ENCODE measurements at regions not wholly inside any gene's neighbourhood (a gene's known extent, or its start where the extent isn't known, plus 50 kb on each side); places are given as distances from the start of the nearest gene placed in this dataset.

DNA sequence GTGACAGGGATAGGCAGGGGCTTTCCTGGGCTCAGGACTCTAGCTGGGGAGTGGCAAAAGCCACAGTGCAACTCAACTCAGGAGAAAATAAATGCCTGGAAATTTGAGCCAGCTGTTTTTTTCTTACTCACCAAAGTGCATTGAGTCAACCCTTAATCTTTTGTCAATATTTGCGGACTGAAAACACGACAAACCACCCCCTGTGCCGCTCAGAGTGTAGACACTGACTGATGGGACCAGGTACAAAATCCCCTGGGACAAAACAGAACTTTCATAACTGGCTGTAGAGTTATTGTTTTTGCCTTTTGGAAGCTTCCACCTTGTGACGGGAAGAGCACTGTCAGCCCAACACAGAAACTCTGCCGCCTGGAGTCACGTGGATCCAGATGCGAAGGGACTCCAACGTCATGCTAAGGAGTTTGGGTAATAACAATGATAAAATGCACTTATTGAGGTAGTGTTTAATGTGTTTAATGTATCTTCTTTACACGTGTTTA lies 164.6 kb downstream of the PLPP3 start (continued):
- TF ChIP-seq, protein P1, sequence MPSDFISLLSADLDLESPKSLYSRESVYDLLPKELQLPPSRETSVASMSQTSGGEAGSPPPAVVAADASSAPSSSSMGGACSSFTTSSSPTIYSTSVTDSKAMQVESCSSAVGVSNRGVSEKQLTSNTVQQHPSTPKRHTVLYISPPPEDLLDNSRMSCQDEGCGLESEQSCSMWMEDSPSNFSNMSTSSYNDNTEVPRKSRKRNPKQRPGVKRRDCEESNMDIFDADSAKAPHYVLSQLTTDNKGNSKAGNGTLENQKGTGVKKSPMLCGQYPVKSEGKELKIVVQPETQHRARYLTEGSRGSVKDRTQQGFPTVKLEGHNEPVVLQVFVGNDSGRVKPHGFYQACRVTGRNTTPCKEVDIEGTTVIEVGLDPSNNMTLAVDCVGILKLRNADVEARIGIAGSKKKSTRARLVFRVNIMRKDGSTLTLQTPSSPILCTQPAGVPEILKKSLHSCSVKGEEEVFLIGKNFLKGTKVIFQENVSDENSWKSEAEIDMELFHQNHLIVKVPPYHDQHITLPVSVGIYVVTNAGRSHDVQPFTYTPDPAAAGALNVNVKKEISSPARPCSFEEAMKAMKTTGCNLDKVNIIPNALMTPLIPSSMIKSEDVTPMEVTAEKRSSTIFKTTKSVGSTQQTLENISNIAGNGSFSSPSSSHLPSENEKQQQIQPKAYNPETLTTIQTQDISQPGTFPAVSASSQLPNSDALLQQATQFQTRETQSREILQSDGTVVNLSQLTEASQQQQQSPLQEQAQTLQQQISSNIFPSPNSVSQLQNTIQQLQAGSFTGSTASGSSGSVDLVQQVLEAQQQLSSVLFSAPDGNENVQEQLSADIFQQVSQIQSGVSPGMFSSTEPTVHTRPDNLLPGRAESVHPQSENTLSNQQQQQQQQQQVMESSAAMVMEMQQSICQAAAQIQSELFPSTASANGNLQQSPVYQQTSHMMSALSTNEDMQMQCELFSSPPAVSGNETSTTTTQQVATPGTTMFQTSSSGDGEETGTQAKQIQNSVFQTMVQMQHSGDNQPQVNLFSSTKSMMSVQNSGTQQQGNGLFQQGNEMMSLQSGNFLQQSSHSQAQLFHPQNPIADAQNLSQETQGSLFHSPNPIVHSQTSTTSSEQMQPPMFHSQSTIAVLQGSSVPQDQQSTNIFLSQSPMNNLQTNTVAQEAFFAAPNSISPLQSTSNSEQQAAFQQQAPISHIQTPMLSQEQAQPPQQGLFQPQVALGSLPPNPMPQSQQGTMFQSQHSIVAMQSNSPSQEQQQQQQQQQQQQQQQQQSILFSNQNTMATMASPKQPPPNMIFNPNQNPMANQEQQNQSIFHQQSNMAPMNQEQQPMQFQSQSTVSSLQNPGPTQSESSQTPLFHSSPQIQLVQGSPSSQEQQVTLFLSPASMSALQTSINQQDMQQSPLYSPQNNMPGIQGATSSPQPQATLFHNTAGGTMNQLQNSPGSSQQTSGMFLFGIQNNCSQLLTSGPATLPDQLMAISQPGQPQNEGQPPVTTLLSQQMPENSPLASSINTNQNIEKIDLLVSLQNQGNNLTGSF (CRISPR knock-in tag; IDR thresholded peaks at IDR 0.05) = no peak
- TF ChIP-seq, protein P2, sequence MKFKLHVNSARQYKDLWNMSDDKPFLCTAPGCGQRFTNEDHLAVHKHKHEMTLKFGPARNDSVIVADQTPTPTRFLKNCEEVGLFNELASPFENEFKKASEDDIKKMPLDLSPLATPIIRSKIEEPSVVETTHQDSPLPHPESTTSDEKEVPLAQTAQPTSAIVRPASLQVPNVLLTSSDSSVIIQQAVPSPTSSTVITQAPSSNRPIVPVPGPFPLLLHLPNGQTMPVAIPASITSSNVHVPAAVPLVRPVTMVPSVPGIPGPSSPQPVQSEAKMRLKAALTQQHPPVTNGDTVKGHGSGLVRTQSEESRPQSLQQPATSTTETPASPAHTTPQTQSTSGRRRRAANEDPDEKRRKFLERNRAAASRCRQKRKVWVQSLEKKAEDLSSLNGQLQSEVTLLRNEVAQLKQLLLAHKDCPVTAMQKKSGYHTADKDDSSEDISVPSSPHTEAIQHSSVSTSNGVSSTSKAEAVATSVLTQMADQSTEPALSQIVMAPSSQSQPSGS (CRISPR knock-in tag; IDR thresholded peaks at IDR 0.05) = peak; percentile 81
- TF ChIP-seq ZKSCAN8 (CRISPR knock-in tag; IDR thresholded peaks at IDR 0.05; ENCODE audit: borderline replicate concordance) (peak; percentile 78; the same call in 1 of the 2 replicates), NCOA1 (CRISPR knock-in tag; IDR thresholded peaks at IDR 0.05) (peak; percentile 95), KLF6 (CRISPR knock-in tag; IDR thresholded peaks at IDR 0.05) (no peak), ZNF3 (CRISPR knock-in tag; IDR thresholded peaks at IDR 0.05) (peak; percentile 69; the same call in 1 of the 2 replicates), ZNF354B (CRISPR knock-in tag; IDR thresholded peaks at IDR 0.05) (no peak), ZNF737 (CRISPR knock-in tag; IDR thresholded peaks at IDR 0.05; ENCODE audit: borderline replicate concordance) (no peak), ZSCAN22 (CRISPR knock-in tag; IDR thresholded peaks at IDR 0.05) (no peak), AHR (CRISPR knock-in tag; IDR thresholded peaks at IDR 0.05) (no peak; the same call in 1 of the 2 replicates), ZBTB3 (CRISPR knock-in tag; IDR thresholded peaks at IDR 0.05; ENCODE audit: borderline replicate concordance, low read depth) (no peak), ZSCAN21 (CRISPR knock-in tag; IDR thresholded peaks at IDR 0.05; ENCODE audit: borderline replicate concordance) (no peak), ZNF296 (CRISPR knock-in tag; conservative IDR thresholded peaks at IDR 0.05) (no peak)
- TF ChIP-seq, protein P3, sequence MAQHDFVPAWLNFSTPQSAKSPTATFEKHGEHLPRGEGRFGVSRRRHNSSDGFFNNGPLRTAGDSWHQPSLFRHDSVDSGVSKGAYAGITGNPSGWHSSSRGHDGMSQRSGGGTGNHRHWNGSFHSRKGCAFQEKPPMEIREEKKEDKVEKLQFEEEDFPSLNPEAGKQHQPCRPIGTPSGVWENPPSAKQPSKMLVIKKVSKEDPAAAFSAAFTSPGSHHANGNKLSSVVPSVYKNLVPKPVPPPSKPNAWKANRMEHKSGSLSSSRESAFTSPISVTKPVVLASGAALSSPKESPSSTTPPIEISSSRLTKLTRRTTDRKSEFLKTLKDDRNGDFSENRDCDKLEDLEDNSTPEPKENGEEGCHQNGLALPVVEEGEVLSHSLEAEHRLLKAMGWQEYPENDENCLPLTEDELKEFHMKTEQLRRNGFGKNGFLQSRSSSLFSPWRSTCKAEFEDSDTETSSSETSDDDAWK (CRISPR knock-in tag; IDR thresholded peaks at IDR 0.05) = no peak
- TF ChIP-seq, protein P4, sequence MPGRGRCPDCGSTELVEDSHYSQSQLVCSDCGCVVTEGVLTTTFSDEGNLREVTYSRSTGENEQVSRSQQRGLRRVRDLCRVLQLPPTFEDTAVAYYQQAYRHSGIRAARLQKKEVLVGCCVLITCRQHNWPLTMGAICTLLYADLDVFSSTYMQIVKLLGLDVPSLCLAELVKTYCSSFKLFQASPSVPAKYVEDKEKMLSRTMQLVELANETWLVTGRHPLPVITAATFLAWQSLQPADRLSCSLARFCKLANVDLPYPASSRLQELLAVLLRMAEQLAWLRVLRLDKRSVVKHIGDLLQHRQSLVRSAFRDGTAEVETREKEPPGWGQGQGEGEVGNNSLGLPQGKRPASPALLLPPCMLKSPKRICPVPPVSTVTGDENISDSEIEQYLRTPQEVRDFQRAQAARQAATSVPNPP (CRISPR knock-in tag; IDR thresholded peaks at IDR 0.05) = 0 out of 2 replicates have a peak, but pooled peaks have one; percentile 50
- TF ChIP-seq, protein P5, sequence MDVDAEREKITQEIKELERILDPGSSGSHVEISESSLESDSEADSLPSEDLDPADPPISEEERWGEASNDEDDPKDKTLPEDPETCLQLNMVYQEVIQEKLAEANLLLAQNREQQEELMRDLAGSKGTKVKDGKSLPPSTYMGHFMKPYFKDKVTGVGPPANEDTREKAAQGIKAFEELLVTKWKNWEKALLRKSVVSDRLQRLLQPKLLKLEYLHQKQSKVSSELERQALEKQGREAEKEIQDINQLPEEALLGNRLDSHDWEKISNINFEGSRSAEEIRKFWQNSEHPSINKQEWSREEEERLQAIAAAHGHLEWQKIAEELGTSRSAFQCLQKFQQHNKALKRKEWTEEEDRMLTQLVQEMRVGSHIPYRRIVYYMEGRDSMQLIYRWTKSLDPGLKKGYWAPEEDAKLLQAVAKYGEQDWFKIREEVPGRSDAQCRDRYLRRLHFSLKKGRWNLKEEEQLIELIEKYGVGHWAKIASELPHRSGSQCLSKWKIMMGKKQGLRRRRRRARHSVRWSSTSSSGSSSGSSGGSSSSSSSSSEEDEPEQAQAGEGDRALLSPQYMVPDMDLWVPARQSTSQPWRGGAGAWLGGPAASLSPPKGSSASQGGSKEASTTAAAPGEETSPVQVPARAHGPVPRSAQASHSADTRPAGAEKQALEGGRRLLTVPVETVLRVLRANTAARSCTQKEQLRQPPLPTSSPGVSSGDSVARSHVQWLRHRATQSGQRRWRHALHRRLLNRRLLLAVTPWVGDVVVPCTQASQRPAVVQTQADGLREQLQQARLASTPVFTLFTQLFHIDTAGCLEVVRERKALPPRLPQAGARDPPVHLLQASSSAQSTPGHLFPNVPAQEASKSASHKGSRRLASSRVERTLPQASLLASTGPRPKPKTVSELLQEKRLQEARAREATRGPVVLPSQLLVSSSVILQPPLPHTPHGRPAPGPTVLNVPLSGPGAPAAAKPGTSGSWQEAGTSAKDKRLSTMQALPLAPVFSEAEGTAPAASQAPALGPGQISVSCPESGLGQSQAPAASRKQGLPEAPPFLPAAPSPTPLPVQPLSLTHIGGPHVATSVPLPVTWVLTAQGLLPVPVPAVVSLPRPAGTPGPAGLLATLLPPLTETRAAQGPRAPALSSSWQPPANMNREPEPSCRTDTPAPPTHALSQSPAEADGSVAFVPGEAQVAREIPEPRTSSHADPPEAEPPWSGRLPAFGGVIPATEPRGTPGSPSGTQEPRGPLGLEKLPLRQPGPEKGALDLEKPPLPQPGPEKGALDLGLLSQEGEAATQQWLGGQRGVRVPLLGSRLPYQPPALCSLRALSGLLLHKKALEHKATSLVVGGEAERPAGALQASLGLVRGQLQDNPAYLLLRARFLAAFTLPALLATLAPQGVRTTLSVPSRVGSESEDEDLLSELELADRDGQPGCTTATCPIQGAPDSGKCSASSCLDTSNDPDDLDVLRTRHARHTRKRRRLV (CRISPR knock-in tag; IDR thresholded peaks at IDR 0.05) = no peak
